Heart left ventricle (tissue), 16 donors: ENCODE measurements at regions not wholly inside any gene's neighbourhood (a gene's known extent, or its start where the extent isn't known, plus 50 kb on each side); places are given as distances from the start of the nearest gene placed in this dataset.

ENCODE experiments used
- ATAC-seq, 4 donors: fragments of 200-7000 bp; cut with Tn5 transposase; one replicate each; pipeline ENCODE4 v1.9.1; 2020 to 2022; ENCODE audit warnings: moderate library complexity in 4 of 4, mild to moderate bottlenecking in 3 of 4, moderate number of reproducible peaks in 1 of 4
- DNase-seq, 5 donors: peaks; one replicate each; pipeline ENCODE4 v3.0.0-alpha.2; 2020
- H3K27ac ChIP-seq, 12 donors: fragments of 200-600 bp; sonication (generic) in 4 of 12; one replicate each; pipeline versions ENCODE4 v1.5.0 to v1.8.0; 2016 to 2022; ENCODE audit warnings: mild to moderate bottlenecking in 2 of 12
- H3K27me3 ChIP-seq, 9 donors: fragments of 200-600 bp; sonication (generic) in 2 of 9; one replicate each; pipeline versions ENCODE4 v1.5.1 to v1.8.0; 2016 to 2022; ENCODE audit warnings: mild to moderate bottlenecking in 3 of 9
- H3K36me3 ChIP-seq, 9 donors: fragments of 200-600 bp; sonication (generic) in 2 of 9; one replicate each; pipeline versions ENCODE4 v1.5.0 to v1.8.0; 2018 to 2022; ENCODE audit warnings: mild to moderate bottlenecking in 2 of 9
- H3K4me1 ChIP-seq, 12 donors: fragments of 200-600 bp; sonication (generic) in 4 of 12; one replicate each; pipeline versions ENCODE4 v1.5.0 to v1.8.0; 2016 to 2022; ENCODE audit warnings: mild to moderate bottlenecking in 3 of 12
- H3K4me3 ChIP-seq, 12 donors: fragments of 200-600 bp; sonication (generic) in 4 of 12; one replicate each; pipeline versions ENCODE4 v1.5.0 to v1.8.0; 2017 to 2022; ENCODE audit warnings: mild to moderate bottlenecking in 9 of 12, moderate library complexity in 4 of 12
- H3K9me3 ChIP-seq, 12 donors: fragments of 200-600 bp; sonication (generic) in 4 of 12; one replicate each; pipeline versions ENCODE4 v1.5.0 to v1.8.0; 2016 to 2022; ENCODE audit warnings: mild to moderate bottlenecking in 1 of 12
- POLR2A ChIP-seq, 2 donors: fragments of 450-650 bp; IDR thresholded peaks; one replicate each; pipeline ENCODE4 v1.6.1; 2017; ENCODE audit warnings: antibody characterized with exemption in 2 of 2, mild to moderate bottlenecking in 2 of 2, moderate library complexity in 2 of 2
- WGBS, 4 donors: extraction: QIAGEN DNeasy Blood & Tissue Kit in 2 of 4; methylation state at CpG; one replicate each; pipeline versions ENCODE4 v1.1.5 to v1.1.7; 2013 to 2018; 5-methylcytosine and 5-hydroxymethylcytosine counted together
- intact Hi-C, 10 donors: fragments of 100-400 bp; cut with DNase I; formaldehyde crosslinking; loops; one replicate each; pipeline versions ENCODE4 v1.11.1 to v1.14.2; 2022
- TF ChIP-seq, protein P1 (sequence below), 12 donors: fragments of 200-600 bp; sonication (generic) in 4 of 12; IDR thresholded peaks; one replicate each; pipeline versions ENCODE4 v1.5.0 to v1.8.0; 2018 to 2022; ENCODE audit warnings: antibody characterized with exemption in 12 of 12, mild to moderate bottlenecking in 5 of 12
- donor health status: ischemic (EF 13 %, LVEDD 7.1; RV severe dilation, severe dysfunction).
- donor health status: healthy with polysubstance abuse.
- donor health status: DM: no; HTN: yes; CAD: no.
- donor health status: DM: no; HTN: no; CAD: no.
- donor health status: ischemic (EF 25% LVEDD 6.9; RV normal size, moderate dysfunction).
- donor health status: ischemic (EF 25% LVEDD 5.7; RV mildly dilated, moderate dysfunction).
- donor health status: healthy.
- donor health status: DM: yes; HTN: yes; CAD: no.
- donor health status: ischemic (EF 35%, LVEDD 5.7; RV mildly dilated, moderate dysfunction).
- donor health status: nonischemic (EF 11% LVEDD 7.7; RV severe dilation, severe dysfunction).
- donor health status: DM: yes; HTN: yes; CAD: no.
- donor health status: PGD.
- donor health status: ischemic (EF 29% LVEDD 5.4; RV normal size, mild dysfunction).
- donor health status: nonischemic (EF 23%, LVEDD 6.1; RV moderate dilation, normal function).

DNA sequence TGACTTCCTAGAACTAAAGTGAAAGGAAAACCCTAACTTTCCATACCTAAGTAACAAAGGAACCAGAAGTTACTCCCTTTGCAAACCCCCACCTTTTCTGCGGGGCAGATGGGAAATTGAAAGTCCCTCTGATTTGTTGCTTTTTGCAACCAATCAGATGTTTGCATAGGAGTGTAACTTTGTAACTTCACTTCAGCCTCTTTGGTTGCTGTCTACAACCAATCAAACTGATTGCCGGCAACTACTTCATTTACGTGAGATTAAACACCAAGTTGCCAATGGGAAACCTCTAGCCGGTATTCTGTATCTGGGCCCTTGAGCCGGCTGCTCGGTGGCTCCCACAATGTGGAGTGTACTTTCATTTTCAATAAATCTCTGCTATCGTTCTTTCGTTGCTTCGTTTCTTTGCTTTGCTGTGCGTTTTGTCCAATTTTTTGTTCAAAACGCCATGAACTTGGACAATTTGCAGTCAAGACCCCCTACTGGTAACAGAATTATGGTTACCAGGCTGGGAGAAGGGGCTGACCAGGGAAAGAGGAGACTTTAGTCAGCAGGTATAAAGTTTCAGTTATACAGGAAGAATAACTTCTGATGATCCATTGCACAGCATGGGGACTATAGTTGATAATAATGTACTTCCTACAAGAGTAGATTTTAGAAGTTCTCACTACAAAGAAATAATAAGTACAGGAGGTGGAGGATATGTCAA is 69.2 kb upstream of the RGS2 start:
- intact Hi-C loops = no loop called here
- Histone ChIP-seq H3K4me3 (peak overlapping the region in 5 of 12 donors; percentile 4 to 38 (median 15)), H3K27ac (no peak overlapping the region), H3K4me1 (no peaks in the 10 kb centered on the region), H3K9me3 (peaks cover 0 to 9% (median 0%) of the 10 kb centered on the region in 12 donors), H3K27me3 (no peaks in the 10 kb centered on the region), H3K36me3 (no peaks in the 10 kb centered on the region)
- TF ChIP-seq, protein P1, sequence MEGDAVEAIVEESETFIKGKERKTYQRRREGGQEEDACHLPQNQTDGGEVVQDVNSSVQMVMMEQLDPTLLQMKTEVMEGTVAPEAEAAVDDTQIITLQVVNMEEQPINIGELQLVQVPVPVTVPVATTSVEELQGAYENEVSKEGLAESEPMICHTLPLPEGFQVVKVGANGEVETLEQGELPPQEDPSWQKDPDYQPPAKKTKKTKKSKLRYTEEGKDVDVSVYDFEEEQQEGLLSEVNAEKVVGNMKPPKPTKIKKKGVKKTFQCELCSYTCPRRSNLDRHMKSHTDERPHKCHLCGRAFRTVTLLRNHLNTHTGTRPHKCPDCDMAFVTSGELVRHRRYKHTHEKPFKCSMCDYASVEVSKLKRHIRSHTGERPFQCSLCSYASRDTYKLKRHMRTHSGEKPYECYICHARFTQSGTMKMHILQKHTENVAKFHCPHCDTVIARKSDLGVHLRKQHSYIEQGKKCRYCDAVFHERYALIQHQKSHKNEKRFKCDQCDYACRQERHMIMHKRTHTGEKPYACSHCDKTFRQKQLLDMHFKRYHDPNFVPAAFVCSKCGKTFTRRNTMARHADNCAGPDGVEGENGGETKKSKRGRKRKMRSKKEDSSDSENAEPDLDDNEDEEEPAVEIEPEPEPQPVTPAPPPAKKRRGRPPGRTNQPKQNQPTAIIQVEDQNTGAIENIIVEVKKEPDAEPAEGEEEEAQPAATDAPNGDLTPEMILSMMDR (IDR thresholded peaks at IDR 0.05) = no peak
- no peak for TF ChIP-seq POLR2A (IDR thresholded peaks at IDR 0.05)
- no peak for ATAC-seq
- WGBS, 4 donors = 85 to 95% (median 90%) methylated on average over 11 of the region's 11 CpGs
- DNase-seq = no peak

DNA sequence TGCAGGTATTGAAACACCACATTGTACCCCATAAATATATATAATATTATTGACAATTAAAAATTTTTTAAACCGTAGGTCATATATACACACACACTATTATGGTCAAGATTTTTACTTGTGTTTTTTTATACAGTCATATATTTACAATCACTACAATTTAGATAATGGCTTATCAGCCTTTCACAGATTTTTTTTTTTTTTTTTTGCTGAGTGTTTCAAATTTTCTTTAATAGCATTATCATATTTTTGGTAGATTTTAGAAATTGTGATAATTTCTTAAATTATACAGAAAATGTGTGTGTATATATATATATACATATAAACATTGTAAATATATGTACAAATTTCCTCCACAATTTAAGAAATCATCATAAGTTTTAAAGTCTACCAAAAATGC is 68.6 kb upstream of the RGS2 start:
- intact Hi-C loops = no loop called here
- peaks cover 0 to 9% (median 0%) of the 10 kb centered on the region in 12 donors for H3K9me3 ChIP-seq
- no peak overlapping the region for H3K27ac ChIP-seq
- H3K4me3 ChIP-seq = peak overlapping the region in 1 of 12 donors; percentile 15
- H3K27me3 ChIP-seq = no peaks in the 10 kb centered on the region
- no peaks in the 10 kb centered on the region for H3K36me3 ChIP-seq
- H3K4me1 ChIP-seq = no peaks in the 10 kb centered on the region
- no peak for DNase-seq
- WGBS, 4 donors = 96 to 100% (median 98%) methylated on average over 1 of the region's 1 CpG
- no peak for ATAC-seq
- TF ChIP-seq, protein P1 (IDR thresholded peaks at IDR 0.05) = no peak
- no peak for TF ChIP-seq POLR2A (IDR thresholded peaks at IDR 0.05)

DNA sequence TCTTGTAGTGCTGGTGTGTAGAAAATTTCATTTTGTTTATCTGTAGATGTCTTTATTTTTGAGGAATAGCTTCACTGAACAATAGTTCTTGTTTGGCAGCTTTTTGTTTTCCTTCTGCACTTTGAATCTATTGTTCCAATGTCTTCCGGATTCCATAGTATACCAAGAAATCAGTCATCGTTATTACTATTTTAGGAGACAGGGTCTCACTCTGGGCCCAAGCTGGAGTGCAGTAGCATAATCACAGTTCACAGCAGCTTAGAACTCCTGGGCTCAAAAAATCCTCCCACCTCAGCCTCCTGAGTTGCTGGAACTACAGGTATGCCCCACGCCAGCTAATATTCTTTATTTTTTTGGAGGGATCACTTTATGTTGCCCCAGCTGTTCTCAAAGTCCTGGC is 67.7 kb upstream of the RGS2 start:
- intact Hi-C loops = no loop called here
- H3K4me1 ChIP-seq = no peaks in the 10 kb centered on the region
- WGBS, 4 donors = 83 to 87% (median 85%) methylated on average over 3 of the region's 3 CpGs
- H3K36me3 ChIP-seq = no peaks in the 10 kb centered on the region
- TF ChIP-seq, protein P1 (IDR thresholded peaks at IDR 0.05) = no peak
- no peak for TF ChIP-seq POLR2A (IDR thresholded peaks at IDR 0.05)
- ATAC-seq (no peak), DNase-seq (no peak)
- H3K27me3 ChIP-seq = no peaks in the 10 kb centered on the region
- H3K9me3 ChIP-seq = peaks cover 0 to 9% (median 0%) of the 10 kb centered on the region in 12 donors
- H3K27ac ChIP-seq = no peak overlapping the region
- no peak overlapping the region for H3K4me3 ChIP-seq

DNA sequence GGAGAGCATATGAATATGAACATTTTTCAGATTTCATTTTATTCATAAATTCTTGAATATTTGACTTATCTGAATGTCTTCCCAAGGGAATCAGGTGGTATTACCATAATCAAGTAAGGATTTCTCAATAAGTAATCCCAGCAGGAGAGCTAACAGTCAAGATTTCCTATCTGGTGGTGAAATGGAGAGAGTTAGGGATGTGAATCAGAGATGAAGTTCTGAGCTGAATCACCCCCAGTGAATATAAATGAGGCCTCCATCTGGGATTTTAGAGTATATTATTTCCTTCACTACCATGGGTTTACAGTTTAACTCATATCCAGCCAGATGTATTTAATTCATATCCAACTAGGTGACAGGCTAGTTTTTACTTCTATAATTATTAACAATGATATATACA is 61.5 kb upstream of the RGS2 start:
- TF ChIP-seq, protein P1 (IDR thresholded peaks at IDR 0.05) = no peak
- TF ChIP-seq POLR2A (IDR thresholded peaks at IDR 0.05) = no peak
- ATAC-seq (no peak), DNase-seq (no peak)
- no peaks in the 10 kb centered on the region for H3K27me3 ChIP-seq
- no peak overlapping the region for H3K27ac ChIP-seq
- no peaks in the 10 kb centered on the region for H3K36me3 ChIP-seq
- H3K9me3 ChIP-seq = no peaks in the 10 kb centered on the region
- intact Hi-C loops = no loop called here
- H3K4me3 ChIP-seq = no peak overlapping the region
- H3K4me1 ChIP-seq = peaks cover 0 to 21% (median 2%) of the 10 kb centered on the region in 12 donors
